GM12878 (cell line): ENCODE measurements at regions not wholly inside any gene's neighbourhood (a gene's known extent, or its start where the extent isn't known, plus 50 kb on each side); places are given as distances from the start of the nearest gene placed in this dataset.

ENCODE experiments used
- ASH2L ChIP-seq: fragments of 300-600, 200-600 bp; sonication (generic); IDR thresholded peaks from 2 replicates; pipeline ENCODE4 v1.6.1; 2017; ENCODE audit warnings: low read depth, mild to moderate bottlenecking, borderline replicate concordance
- BMI1 ChIP-seq: fragments of 450-650 bp; IDR thresholded peaks from 2 replicates; pipeline ENCODE4 v1.6.1; 2016; ENCODE audit warnings: mild to moderate bottlenecking, moderate library complexity, borderline replicate concordance
- CTCF ChIP-seq, 3 experiments: IDR thresholded peaks in 2 of 3; conservative IDR thresholded peaks in 1 of 3; 2 replicates each; pipeline ENCODE4 v1.5.1; 2011; ENCODE audit warnings: low read depth in 3 of 3, low read length in 3 of 3, mild to moderate bottlenecking in 3 of 3, control low read depth in 2 of 3, moderate library complexity in 2 of 3, inconsistent platforms in 1 of 3, mixed read lengths in 1 of 3; ENCODE audit not compliant: control insufficient read depth in 2 of 3, insufficient read depth in 1 of 3; ENCODE audit errors: extremely low read depth in 1 of 3
- EP300 ChIP-seq, 2 experiments: fragments of 150-350 bp in 1 of 2; IDR thresholded peaks; 2 replicates each; pipeline ENCODE4 v1.6.1; 2011 to 2012; ENCODE audit warnings: low read depth in 2 of 2, low read length in 2 of 2, borderline replicate concordance in 1 of 2, improper control_type of control experiment in 1 of 2, inconsistent platforms in 1 of 2; ENCODE audit not compliant: control insufficient read depth in 1 of 2
- MAX ChIP-seq: IDR thresholded peaks from 2 replicates; pipeline ENCODE4 v1.6.1; 2012; ENCODE audit warnings: low read depth, low read length, improper control_type of control experiment
- MLLT1 ChIP-seq: fragments of 450-650 bp; IDR thresholded peaks from 2 replicates; pipeline ENCODE4 v1.6.1; 2016; ENCODE audit warnings: mild to moderate bottlenecking
- NBN ChIP-seq: fragments of 450-650 bp; IDR thresholded peaks from 2 replicates; pipeline ENCODE4 v1.6.1; 2016
- NKRF ChIP-seq: fragments of 450-650 bp; conservative IDR thresholded peaks from 2 replicates; pipeline ENCODE4 v1.6.1; 2017; ENCODE audit warnings: mild to moderate bottlenecking, moderate library complexity
- NRF1 ChIP-seq: conservative IDR thresholded peaks from 2 replicates; pipeline ENCODE4 v1.6.1; 2011; ENCODE audit warnings: mild to moderate bottlenecking, low read depth, low read length, improper control_type of control experiment
- POLR2A ChIP-seq: IDR thresholded peaks from 2 replicates; pipeline ENCODE4 v1.6.1; 2011; ENCODE audit warnings: low read depth, mild to moderate bottlenecking, low read length
- POLR2AphosphoS5 ChIP-seq: IDR thresholded peaks from 2 replicates; pipeline ENCODE4 v1.6.1; 2011; ENCODE audit warnings: mild to moderate bottlenecking, low read length, inconsistent platforms
- PRDM15 ChIP-seq: fragments of 450-650 bp; formaldehyde crosslinking; IDR thresholded peaks from 2 replicates; pipeline ENCODE4 v1.4.0; 2020; ENCODE audit warnings: mild to moderate bottlenecking, moderate library complexity
- SPI1 ChIP-seq: IDR thresholded peaks from 2 replicates; pipeline ENCODE4 v1.6.1; 2011; ENCODE audit warnings: low read depth, mild to moderate bottlenecking, low read length, moderate library complexity, borderline replicate concordance; ENCODE audit not compliant: insufficient read depth
- TCF12 ChIP-seq: IDR thresholded peaks from 2 replicates; pipeline ENCODE4 v1.6.1; 2011; ENCODE audit warnings: low read depth, mild to moderate bottlenecking, low read length

GRCh38 chr1:96559707-96560596, 161.6 kb upstream of the PTBP2 start:
- TF ChIP-seq SPI1 = no peak
- no peak for TF ChIP-seq POLR2A
- no peak for TF ChIP-seq ASH2L
- TF ChIP-seq EP300 (IDR thresholded peaks at IDR 0.05; ENCODE audit: borderline replicate concordance in 1 of 2, control insufficient read depth in 1 of 2, low read depth in 2 of 2, low read length in 2 of 2) = no peak
- TF ChIP-seq CTCF (IDR thresholded peaks at IDR 0.05 in 2 of 3, conservative IDR thresholded peaks at IDR 0.05 in 1 of 3; ENCODE audit: control insufficient read depth in 2 of 3, extremely low read depth in 1 of 3, insufficient read depth in 1 of 3, low read depth in 3 of 3, low read length in 3 of 3) = no peak
- no peak for TF ChIP-seq POLR2AphosphoS5
- no peak for TF ChIP-seq NKRF
- no peak for TF ChIP-seq PRDM15 (CRISPR knock-in tag)
- TF ChIP-seq NBN = no peak
- no peak for TF ChIP-seq NRF1
- no peak for TF ChIP-seq BMI1
- TF ChIP-seq MLLT1 = no peak
- TF ChIP-seq TCF12 = no peak
- no peak for TF ChIP-seq MAX
